ENCODE measurements at regions not wholly inside any gene's neighbourhood (a gene's known extent, or its start where the extent isn't known, plus 50 kb on each side); places are given as distances from the start of the nearest gene placed in this dataset.

GRCh38 chr1:193504920-193505319, 318.5 kb upstream of the B3GALT2 start:
- TF ChIP-seq, protein P1, sequence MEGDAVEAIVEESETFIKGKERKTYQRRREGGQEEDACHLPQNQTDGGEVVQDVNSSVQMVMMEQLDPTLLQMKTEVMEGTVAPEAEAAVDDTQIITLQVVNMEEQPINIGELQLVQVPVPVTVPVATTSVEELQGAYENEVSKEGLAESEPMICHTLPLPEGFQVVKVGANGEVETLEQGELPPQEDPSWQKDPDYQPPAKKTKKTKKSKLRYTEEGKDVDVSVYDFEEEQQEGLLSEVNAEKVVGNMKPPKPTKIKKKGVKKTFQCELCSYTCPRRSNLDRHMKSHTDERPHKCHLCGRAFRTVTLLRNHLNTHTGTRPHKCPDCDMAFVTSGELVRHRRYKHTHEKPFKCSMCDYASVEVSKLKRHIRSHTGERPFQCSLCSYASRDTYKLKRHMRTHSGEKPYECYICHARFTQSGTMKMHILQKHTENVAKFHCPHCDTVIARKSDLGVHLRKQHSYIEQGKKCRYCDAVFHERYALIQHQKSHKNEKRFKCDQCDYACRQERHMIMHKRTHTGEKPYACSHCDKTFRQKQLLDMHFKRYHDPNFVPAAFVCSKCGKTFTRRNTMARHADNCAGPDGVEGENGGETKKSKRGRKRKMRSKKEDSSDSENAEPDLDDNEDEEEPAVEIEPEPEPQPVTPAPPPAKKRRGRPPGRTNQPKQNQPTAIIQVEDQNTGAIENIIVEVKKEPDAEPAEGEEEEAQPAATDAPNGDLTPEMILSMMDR (IDR thresholded peaks at IDR 0.05; ENCODE audit: insufficient read depth, low read length, severe bottlenecking), result no peak
- H3K4me3 ChIP-seq (ENCODE audit: low read depth, low read length), result no peak overlapping the region
- FAIRE-seq, result no peak
- DNase-seq (ENCODE audit: low read depth), result no peak
- H3K36me3 ChIP-seq (ENCODE audit: control insufficient read depth, insufficient read depth, low read length), result no peaks in the 10 kb centered on the region
- H3K27me3 ChIP-seq (ENCODE audit: control insufficient read depth, insufficient read depth, low read length), result no peaks in the 10 kb centered on the region

GRCh38 chr1:193498088-193498655, 311.8 kb upstream of the B3GALT2 start:
- no peak for DNase-seq (ENCODE audit: low read depth)
- no peak for FAIRE-seq
- TF ChIP-seq, protein P1 (IDR thresholded peaks at IDR 0.05; ENCODE audit: insufficient read depth, low read length, severe bottlenecking), result no peak
- Histone ChIP-seq H3K27me3 (ENCODE audit: control insufficient read depth, insufficient read depth, low read length) (no peaks in the 10 kb centered on the region), H3K4me3 (ENCODE audit: low read depth, low read length) (no peak overlapping the region), H3K36me3 (ENCODE audit: control insufficient read depth, insufficient read depth, low read length) (no peaks in the 10 kb centered on the region)

- Histone ChIP-seq H3K27me3 (ENCODE audit: control insufficient read depth, insufficient read depth, low read length) (no peaks in the 10 kb centered on the region), H3K4me3 (ENCODE audit: low read depth, low read length) (no peak overlapping the region), H3K36me3 (ENCODE audit: control insufficient read depth, insufficient read depth, low read length) (no peaks in the 10 kb centered on the region)
- DNase-seq (ENCODE audit: low read depth), result no peak
- TF ChIP-seq, protein P1 (IDR thresholded peaks at IDR 0.05; ENCODE audit: insufficient read depth, low read length, severe bottlenecking), result no peak
- FAIRE-seq, result no peak
Observed at GRCh38 chr1:193494368-193494767, 308.0 kb upstream of the B3GALT2 start.

- H3K36me3 ChIP-seq (ENCODE audit: control insufficient read depth, insufficient read depth, low read length), result no peaks in the 10 kb centered on the region
- DNase-seq (ENCODE audit: low read depth) (no peak), FAIRE-seq (no peak)
- H3K27me3 ChIP-seq (ENCODE audit: control insufficient read depth, insufficient read depth, low read length), result no peaks in the 10 kb centered on the region
- no peak overlapping the region for H3K4me3 ChIP-seq (ENCODE audit: low read depth, low read length)
- TF ChIP-seq, protein P1 (IDR thresholded peaks at IDR 0.05; ENCODE audit: insufficient read depth, low read length, severe bottlenecking), result no peak
Observed at GRCh38 chr1:193489191-193489590, 302.8 kb upstream of the B3GALT2 start.

DNA sequence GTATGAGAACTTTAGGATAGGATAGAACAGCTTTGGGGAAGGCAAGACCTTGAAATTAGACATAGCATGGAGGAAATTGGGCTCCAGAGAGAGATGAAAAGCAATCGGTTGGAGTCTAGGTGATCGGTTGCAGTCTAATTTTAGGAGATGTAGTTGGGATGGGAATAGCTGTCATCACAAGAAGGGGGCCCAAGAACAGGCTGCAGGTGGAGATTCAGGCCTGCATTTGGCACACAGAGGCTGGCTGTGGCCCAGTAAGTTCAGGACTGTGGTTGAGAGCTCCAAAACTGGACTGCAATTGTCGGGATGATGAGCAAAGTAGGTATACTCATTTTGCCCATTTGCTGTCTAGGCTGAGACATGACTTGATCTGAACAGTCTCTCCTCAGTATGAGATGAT, 301.3 kb upstream of the B3GALT2 start:
- TF ChIP-seq, protein P1 (IDR thresholded peaks at IDR 0.05; ENCODE audit: insufficient read depth, low read length, severe bottlenecking), result no peak
- DNase-seq (ENCODE audit: low read depth) (no peak), FAIRE-seq (no peak)
- Histone ChIP-seq H3K36me3 (ENCODE audit: control insufficient read depth, insufficient read depth, low read length) (no peaks in the 10 kb centered on the region), H3K27me3 (ENCODE audit: control insufficient read depth, insufficient read depth, low read length) (no peaks in the 10 kb centered on the region), H3K4me3 (ENCODE audit: low read depth, low read length) (no peak overlapping the region)

GRCh38 chr1:193486671-193487229, 300.3 kb upstream of the B3GALT2 start:
- H3K27me3 ChIP-seq (ENCODE audit: control insufficient read depth, insufficient read depth, low read length), result no peaks in the 10 kb centered on the region
- peak; percentile 67 for DNase-seq (ENCODE audit: low read depth)
- H3K4me3 ChIP-seq (ENCODE audit: low read depth, low read length), result no peak overlapping the region
- H3K36me3 ChIP-seq (ENCODE audit: control insufficient read depth, insufficient read depth, low read length), result no peaks in the 10 kb centered on the region
- TF ChIP-seq, protein P1 (IDR thresholded peaks at IDR 0.05; ENCODE audit: insufficient read depth, low read length, severe bottlenecking), result no peak
- FAIRE-seq, result no peak

Data from bronchial epithelial cell (primary cell).